Superior temporal gyrus (tissue), 1 donor: ENCODE measurements at regions not wholly inside any gene's neighbourhood (a gene's known extent, or its start where the extent isn't known, plus 50 kb on each side); places are given as distances from the start of the nearest gene placed in this dataset.
A peak's percentile ranks its signal among the peaks of the same experiment; 100 is the strongest.
"Not testable (repeated sequence)": the region's sequence is repeated elsewhere in the genome, so short reads cannot be mapped to it uniquely, and the experiment has no call there.

ENCODE experiments used
- DNase-seq: peaks from one replicate; pipeline ENCODE4 v3.0.0-alpha.2; 2016; ENCODE audit errors: extremely low spot score

DNA sequence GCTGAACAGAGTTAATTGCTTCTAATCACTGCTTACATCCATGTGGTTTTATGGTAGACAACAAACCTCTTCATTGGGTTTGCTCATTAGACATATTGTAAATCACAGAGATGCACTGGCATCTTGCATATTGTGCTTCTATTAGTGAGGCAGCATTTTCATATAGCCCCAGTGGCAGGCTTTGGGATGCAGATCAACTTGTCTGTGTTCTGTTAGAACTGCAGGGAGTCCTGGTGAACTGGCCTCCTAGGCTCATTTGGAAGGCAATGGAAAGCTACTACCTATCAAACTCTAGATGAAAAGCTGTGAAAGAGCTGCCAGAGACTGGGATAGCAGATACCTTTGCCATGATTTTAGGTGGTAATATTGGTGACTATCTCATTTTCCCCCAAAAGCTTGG is 108.8 kb downstream of the NAA11 start:
- no peak for DNase-seq

- DNase-seq = no peak
Observed at GRCh38 chr4:79213702-79214101, 112.2 kb downstream of the NAA11 start.

DNA sequence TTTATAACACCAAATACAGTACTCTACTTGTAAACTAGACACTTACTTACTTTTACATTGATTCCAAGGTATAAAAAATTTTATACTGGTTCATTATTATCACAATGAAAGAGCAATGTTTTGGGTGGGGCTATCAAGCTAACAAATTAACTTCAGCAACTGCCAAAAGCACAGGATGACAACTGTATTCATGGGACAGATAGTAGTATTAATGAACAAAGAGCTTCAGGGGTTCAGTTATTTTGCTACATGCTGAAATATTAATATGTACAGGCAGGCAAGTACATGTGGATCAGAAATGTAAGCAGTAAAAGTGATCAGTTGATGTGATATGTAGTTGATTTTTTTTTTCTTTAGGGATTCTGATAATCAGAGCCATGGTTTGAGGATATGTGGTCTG is 112.9 kb downstream of the NAA11 start:
- DNase-seq = no peak

DNA sequence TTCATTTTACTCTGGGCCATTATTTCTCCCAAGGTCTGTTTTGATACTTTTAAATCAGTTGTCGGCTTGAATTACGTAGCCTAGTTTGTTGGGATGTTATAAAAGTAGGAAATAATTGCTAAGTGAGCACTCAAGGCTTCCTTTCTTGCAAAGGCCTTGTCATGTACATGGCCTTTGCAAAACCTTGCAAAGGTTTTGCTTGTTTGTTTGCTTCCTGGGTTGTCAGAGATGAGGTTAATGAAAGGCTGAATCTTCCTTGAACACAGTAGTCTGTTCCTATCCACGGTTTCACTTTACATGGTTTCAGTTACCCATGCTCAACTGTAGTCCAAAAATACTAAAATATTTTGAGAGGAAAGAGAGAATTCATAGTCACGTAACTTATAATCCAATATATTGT is 113.5 kb downstream of the NAA11 start:
- no peak for DNase-seq

DNA sequence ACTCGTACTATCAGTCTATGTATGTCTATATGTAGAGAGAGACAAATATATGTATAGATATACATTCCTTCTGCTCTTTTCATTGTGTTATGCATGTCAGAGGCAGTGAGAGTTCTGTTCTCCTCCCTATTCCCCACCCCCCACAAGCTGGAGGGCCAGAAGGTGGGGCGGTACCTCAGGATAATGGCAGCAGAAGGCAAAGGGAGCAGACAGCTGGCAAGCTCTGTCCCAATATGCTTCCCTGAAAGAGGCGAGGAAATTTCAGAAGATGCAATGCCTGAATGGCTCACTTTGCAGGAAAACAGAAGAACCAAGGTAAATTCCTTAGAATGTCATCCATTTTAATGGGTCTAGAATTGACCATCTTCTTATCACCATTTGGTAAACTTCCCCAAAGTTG is 114.4 kb downstream of the NAA11 start:
- no peak for DNase-seq

GRCh38 chr4:79210636-79211049 is 115.2 kb downstream of the NAA11 start:
- no peak for DNase-seq

GRCh38 chr4:79209822-79210635 is 115.8 kb downstream of the NAA11 start:
- no peak for DNase-seq

- DNase-seq = no peak
Observed at GRCh38 chr4:79209081-79209480, 116.8 kb downstream of the NAA11 start.

DNA sequence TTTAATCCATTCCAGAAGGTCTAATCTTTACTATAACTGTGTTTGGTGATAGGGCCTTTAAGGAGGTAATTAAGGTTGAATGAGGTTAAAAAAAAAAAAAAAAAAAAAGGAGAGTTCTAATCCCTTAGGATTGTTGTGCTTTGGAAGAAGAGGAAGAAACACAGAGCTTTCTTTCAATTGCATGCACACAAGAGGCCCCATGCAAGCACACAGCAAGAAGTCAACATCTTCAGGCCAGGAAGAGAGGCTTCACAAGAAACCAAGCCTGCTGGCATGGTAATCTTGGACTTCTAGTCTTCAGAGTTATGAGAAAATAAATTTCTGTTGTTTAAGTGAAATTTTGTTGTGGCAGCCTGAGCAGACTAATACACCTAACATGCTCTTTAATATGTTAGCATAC is 118.6 kb downstream of the NAA11 start:
- no peak for DNase-seq

DNA sequence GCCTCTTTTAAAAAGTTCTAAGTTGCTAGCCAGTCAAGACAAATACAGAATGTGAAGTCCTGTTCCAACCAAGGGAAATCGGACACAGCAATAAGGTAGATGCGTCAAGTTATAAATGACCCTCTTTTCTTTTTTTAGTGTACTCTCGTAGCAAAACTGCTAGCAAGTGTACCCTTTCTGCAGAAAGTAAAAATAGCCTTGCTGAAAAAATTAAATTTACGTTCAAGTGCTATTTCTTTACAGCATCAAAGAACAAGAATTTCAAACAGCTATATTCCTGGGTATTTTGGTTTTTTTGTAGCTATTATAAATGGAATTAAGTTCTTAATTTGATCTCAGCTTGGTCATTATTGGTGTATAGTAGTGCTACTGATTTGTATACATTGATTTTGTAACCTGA is 119.2 kb downstream of the NAA11 start:
- no peak for DNase-seq

GRCh38 chr4:79205121-79205520 is 120.7 kb downstream of the NAA11 start:
- no peak for DNase-seq

DNA sequence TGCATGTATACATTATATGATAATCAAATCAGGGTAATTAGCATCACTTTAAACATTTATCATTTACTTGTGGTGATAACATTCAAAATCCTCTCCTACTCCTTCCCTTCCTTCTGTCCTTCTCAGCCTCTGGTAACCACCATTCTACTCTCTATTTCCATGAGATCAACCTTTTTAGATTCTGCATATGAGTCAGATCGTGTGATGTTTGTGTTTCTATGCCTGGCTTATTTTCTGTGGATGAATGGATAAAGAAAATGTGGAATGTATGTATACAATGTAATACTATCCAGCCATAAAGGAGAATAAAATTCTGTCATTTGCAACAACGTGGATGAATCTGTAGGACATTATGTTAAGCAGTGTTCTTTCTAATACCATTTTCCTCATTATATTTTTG is 123.9 kb downstream of the NAA11 start:
- no peak for DNase-seq

DNA sequence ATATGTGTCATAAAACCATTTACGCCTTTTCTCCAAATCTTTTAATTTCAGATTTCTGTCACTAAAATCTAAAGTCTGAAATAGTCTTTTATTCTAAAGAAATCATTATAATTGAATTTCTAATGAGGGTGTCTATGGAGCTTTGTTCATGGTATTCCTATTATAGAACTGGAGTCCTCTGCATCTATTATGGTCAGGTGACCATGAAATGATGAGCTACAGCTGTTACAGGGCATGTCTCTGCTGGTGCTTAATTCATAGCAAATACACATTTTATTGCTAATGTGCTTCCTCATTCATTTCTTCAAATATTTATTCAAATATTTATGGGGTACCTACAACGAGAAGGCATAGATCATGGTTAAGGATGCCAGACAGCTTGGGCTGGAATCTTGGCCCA is 126.1 kb downstream of the NAA11 start:
- DNase-seq = no peak

DNA sequence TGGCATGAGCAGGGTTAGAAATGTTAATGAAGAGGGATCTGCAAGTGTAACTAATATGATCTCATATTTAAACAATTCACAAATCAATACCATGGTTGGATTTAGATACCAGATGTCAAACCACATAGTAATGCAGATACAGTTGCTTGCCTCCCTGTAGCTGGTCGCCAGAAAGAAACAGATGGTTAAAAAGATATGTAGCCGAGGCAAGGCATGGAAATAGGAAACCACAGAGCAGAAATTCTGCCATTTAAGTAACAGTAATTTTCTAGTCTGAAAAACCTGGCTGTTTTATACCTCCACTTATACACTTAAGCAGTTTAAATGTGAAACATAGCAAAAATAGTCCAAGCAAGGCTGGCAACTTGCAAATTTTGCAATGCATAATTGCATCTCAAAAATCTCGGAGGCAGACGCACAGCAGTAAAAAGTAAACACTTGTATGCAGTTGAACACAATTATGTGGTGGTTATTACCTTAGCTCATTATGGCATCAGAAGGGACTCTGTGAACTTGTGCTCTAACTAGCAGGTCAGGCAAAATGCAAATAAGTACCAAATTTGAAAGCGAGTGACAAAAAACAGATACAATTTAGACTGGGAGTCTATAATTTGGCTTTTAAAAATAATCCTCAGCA is 126.8 kb downstream of the NAA11 start:
- DNase-seq = peak; percentile 19

DNA sequence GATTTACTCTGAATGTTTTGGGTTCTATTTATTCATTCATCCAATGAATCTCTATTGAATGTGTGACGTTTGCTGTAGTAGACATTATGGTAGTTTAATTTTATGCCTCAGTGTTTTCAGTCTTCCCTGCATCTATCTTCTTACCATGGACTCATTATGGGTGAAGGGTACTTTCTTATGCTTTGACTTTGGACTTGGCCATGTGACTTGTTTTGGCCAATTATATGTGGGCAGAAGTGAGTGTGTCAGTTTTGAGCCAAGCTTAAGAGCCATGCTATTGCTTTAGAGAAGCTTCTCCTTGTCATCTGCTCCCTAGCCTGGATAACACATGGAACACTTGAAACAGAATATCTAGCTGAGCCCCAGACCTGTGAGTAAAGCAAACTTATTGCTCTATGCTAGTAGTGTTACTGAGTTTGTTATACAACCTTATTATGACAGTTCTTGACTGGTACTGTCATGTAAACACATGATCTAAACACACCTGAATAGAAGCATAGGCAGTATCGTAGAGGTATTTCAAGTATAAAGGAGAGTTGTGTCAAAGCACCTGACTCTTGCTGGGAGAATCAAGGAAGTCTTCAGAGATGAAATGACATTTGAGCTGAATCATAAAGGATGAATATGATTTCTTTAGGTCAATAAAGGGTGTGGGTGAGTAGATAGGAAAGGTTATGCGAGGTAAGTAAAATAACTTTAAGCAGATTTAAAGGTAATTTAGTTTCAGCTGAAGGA is 128.4 kb downstream of the NAA11 start:
- no peak for DNase-seq

GRCh38 chr4:79191292-79191691 is 134.6 kb downstream of the NAA11 start:
- not testable (repeated sequence) for DNase-seq

GRCh38 chr4:79185526-79186045 is 140.3 kb downstream of the NAA11 start:
- no peak for DNase-seq

GRCh38 chr4:79184476-79184875 is 141.4 kb downstream of the NAA11 start:
- no peak for DNase-seq

DNA sequence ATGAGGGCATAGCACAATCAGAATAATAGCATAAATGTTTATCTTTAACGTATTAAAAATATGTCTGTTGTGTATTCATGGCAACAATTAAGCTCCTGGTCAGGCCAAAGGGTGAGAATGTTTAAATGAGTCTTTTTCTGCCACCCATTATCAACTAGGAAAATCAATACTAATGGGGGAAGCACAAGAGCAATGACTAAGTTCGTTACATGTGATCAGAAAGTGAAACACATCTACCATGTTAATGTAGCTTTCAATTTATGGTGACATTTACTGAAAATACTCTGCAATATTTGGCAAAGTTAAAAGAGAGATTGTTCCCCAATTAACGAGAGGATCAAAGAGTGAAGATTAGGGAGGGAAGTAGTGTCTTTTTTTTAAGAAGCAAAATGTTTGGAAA is 143.7 kb downstream of the NAA11 start:
- no peak for DNase-seq

- no peak for DNase-seq
Observed at GRCh38 chr4:79181190-79181589, 144.7 kb downstream of the NAA11 start.

DNA sequence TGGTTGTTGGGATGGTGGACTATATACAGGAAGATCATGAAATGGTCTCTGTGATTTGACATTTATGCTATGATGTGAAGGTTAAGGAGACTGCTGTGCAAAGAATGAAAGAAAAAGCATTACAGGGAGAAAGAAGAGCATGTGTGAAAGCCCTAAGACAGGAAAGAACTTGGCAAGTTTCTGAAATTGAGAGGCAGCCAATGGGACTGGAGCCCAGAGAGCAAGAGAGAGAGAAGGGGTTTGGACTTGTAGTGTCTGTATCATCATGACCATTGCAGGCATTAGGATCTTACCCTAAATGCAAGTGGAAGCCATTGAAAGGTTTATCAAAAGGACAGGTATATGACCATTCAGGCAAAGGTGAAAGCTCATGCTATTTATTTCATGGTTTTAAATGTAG is 147.1 kb downstream of the NAA11 start:
- no peak for DNase-seq

- no peak for DNase-seq
Observed at GRCh38 chr4:79177388-79177787, 148.5 kb downstream of the NAA11 start.

DNA sequence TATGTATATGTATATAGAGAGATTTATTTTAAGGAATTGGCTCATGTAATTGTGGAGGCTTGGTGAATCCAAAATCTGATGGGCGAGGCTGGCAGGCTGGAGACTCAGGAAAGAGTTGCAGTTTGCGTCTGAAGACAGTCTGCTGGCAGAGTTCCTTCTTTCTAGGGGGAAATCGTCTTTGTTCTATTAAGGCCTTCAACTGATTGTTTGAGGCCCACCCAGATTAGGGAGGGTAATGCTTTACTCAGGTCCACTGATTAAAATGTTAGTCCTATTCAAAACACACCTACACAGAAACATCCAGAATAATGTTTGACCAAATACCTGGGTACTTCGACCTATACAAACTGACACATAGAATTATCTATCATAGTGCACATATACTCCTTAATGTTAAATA is 149.5 kb downstream of the NAA11 start:
- no peak for DNase-seq
